ENCODE measurements at regions not wholly inside any gene's neighbourhood (a gene's known extent, or its start where the extent isn't known, plus 50 kb on each side); places are given as distances from the start of the nearest gene placed in this dataset.

GRCh38 chr16:66131156-66131807 lies 235.2 kb upstream of the CDH5 start:
- TF ChIP-seq CTCF (conservative IDR thresholded peaks at IDR 0.05 in 1 of 2, IDR thresholded peaks at IDR 0.05 in 1 of 2; ENCODE audit: low read depth in 1 of 2, low read length in 2 of 2), result no peak
- no peak for TF ChIP-seq EZH2 (IDR thresholded peaks at IDR 0.05; ENCODE audit: low read length, missing control alignments)
